Globus pallidus (tissue), 1 donor: ENCODE measurements at regions not wholly inside any gene's neighbourhood (a gene's known extent, or its start where the extent isn't known, plus 50 kb on each side); places are given as distances from the start of the nearest gene placed in this dataset.
"Not testable (repeated sequence)": the region's sequence is repeated elsewhere in the genome, so short reads cannot be mapped to it uniquely, and the experiment has no call there.

Experiments
- DNase-seq: peaks from one replicate; pipeline ENCODE4 v3.0.0-alpha.2; 2015; ENCODE audit warnings: low spot score

- no peak for DNase-seq
These were observed 296.7 kb upstream of the USP25 start for GRCh38 chr21:15433091-15433490.

GRCh38 chr21:15434163-15434905, 295.4 kb upstream of the USP25 start:
- DNase-seq: no peak

- no peak for DNase-seq
These were observed 293.8 kb upstream of the USP25 start for GRCh38 chr21:15436031-15436430.

- DNase-seq: no peak
These were observed 291.9 kb upstream of the USP25 start for GRCh38 chr21:15437883-15438282.

GRCh38 chr21:15439726-15440125, 290.1 kb upstream of the USP25 start:
- no peak for DNase-seq

DNA sequence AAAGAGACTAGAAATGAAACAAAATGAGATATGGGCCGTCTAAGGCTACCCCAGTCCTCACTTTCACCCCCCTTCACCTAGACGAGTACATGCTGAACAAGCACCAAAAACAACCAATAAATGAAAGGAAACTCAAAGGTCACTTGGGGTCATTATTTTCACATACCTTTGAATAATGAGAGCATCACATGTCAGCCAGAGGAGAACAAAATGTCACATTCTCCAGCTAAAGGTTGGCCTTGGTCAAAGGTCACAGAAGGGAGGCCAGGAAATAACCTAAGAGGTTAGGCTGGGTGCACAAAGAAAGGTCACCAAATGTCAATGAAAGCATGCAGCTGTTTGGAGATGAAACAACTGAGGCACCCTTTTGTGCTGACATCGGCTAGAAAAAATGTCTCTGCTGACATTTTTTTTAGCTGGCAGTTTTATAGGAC, 288.7 kb upstream of the USP25 start:
- DNase-seq: no peak

DNA sequence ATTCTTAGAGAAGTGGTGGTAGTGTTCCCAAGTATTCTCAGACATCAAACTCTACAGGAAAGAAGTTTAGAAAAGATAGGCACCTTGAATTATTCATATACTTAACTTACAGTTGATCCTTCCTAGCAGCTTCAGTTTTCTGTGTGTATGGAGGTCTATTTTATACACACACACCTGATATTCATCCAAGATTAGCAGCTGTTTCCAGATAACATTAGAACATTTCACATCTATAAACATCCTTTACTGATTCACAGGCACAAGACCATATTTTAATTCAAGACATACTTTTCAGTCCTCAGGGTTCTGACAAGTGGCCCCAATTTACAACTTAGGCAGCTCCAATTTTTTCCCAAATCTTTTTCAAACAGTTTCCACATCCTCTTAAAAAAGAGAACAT, 287.8 kb upstream of the USP25 start:
- no peak for DNase-seq

- no peak for DNase-seq
These were observed 286.9 kb upstream of the USP25 start for GRCh38 chr21:15442743-15443469.

DNA sequence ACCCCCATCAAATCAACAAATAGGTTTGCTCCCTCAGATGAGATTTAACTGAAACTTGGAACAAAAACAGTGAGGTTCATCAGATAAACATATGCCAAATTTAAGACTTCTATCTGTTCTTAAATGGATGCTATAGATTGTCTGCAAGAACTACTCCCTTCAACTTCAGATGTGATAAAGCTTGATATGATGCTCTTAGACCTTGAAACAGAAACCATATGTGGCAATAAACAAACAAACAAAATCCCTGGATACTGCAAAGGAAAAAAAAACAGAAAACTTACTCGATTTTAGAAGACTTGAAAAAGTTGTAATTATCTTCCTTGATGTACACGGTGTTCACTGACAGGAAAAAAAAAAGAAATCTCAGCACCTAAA, 286.1 kb upstream of the USP25 start:
- DNase-seq: no peak

- DNase-seq: no peak
These were observed 285.4 kb upstream of the USP25 start for GRCh38 chr21:15444118-15444960.

GRCh38 chr21:15445327-15445726, 284.5 kb upstream of the USP25 start:
- peak; percentile 48 for DNase-seq

- peak; percentile 49 for DNase-seq
These were observed 283.6 kb upstream of the USP25 start for GRCh38 chr21:15446223-15446622.

DNA sequence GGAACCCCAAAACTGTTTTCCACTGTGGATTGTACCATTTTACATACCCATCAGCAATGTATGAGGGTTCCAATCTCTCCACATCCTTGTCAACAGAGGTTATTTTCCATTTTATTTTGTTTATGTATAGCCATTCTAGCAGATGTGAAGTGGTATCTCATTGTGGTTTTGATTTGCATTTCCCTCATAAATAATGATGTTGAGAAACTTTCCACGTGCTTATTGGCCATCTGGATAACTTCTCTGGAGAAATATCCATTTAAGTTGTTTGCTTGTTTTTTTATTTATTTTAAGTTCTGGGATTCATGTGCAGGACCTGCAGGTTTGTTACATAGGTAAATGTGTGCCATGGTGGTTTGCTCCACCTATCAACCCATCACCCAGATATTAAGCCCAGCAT, 280.2 kb upstream of the USP25 start:
- DNase-seq: no peak

GRCh38 chr21:15453261-15453660, 276.5 kb upstream of the USP25 start:
- no peak for DNase-seq

DNA sequence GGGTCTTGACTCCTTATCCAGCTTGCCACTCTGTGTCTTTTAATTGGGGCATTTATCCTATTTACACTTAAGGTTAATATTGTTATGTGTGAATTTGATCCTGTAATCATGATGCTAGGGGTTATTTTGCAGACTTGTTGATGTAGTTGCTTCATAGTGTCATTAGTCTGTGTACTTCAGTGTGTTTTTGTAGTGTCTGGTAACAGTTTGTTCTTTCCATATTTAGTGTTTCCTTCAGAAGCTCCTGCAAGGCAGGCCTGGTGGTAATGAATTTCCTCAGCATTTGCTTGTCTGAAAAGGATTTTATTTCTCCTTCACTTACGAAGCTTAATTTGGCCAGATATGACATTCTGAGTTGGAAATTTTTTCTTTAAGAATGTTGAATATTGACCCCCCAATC, 276.0 kb upstream of the USP25 start:
- DNase-seq: not testable (repeated sequence)

DNA sequence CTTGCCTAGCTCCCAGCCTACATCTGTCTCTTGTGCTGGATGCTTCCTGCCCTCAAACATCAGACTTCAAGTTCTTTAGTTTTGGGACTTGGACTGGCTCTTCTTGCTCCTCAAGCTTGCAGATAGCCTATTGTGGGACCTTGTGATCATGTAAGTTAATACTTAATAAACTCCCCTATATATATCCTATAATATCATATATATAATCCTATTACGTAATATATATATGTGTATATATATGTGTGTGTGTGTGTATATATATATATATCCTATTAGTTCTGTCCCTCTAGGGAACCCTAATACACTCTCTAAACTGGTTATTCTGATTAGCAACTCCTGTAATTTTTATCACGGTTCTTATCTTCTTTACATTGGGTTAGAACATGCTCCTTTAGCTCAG, 274.9 kb upstream of the USP25 start:
- not testable (repeated sequence) for DNase-seq

DNA sequence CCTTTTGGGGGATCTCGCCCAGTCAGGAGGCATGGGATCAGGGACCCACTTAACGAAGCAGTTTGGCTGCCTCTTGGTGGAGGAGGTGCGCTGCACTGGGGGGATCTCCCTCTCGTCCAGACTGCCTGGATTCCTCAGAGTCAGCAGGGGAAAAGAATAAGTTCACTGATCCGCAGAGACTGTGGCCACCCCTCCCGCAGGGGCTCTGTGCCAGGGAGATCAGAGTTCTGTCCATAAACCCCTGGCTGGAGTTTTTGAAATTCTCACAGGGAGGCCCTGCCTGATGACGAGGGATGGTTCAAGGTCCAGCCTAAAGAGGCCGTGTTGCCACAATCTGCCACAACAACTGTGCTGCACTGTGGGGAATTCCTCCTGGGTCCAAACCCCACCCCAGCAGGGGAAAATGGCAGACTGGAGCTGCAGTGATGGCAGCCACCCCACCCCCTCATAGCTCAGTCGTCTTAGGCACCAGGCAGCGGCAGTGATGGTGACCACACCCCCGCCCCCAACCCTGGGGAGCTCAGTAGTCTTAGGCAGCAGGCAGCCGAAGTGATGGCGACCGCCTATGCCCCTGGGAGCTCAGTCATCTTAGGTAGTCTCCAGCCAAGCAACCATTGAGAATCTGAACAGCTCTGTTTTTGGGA, 273.8 kb upstream of the USP25 start:
- DNase-seq: no peak

GRCh38 chr21:15457965-15458364, 271.8 kb upstream of the USP25 start:
- no peak for DNase-seq

- DNase-seq: no peak
These were observed 267.7 kb upstream of the USP25 start for GRCh38 chr21:15462092-15462491.

GRCh38 chr21:15466329-15466728, 263.5 kb upstream of the USP25 start:
- no peak for DNase-seq

DNA sequence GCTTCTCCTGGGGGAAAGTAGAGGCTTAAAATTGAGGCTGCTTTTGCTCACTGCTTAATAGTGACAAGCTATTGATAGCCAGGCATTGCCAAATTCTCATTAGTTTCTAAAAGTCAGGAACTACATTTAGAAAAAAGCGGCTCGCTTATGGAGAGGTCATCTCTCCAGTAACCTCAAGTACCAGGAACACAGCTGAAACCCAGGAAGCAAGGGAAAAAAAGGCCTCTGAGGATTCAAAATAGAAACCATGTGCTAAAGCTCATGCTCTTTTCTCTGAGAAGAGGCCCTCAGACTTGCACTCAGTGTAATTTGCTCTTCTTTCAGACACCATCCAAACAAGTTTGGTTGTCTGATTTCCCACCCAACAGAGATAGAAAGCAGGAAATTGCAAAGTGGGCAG, 261.4 kb upstream of the USP25 start:
- no peak for DNase-seq
